Left ventricle myocardium inferior (tissue), 1 donor: ENCODE measurements at regions not wholly inside any gene's neighbourhood (a gene's known extent, or its start where the extent isn't known, plus 50 kb on each side); places are given as distances from the start of the nearest gene placed in this dataset.

Experiments used
- DNase-seq: peaks from one replicate; pipeline ENCODE4 v3.0.0-alpha.2; 2020
- H3K27ac ChIP-seq: fragments of 200-600 bp; replicated peaks from 2 replicates; pipeline ENCODE4 v1.8.0; 2021
- H3K27me3 ChIP-seq: fragments of 200-600 bp; 2 replicates; pipeline ENCODE4 v1.8.0; 2021; ENCODE audit warnings: low read depth
- H3K36me3 ChIP-seq: fragments of 200-600 bp; 2 replicates; pipeline ENCODE4 v1.8.0; 2021
- H3K4me1 ChIP-seq: fragments of 200-600 bp; 2 replicates; pipeline ENCODE4 v1.8.0; 2021
- H3K4me3 ChIP-seq: fragments of 200-600 bp; 2 replicates; pipeline ENCODE4 v1.8.0; 2021; ENCODE audit warnings: mild to moderate bottlenecking, moderate library complexity
- H3K9me3 ChIP-seq: fragments of 200-600 bp; replicated peaks from 2 replicates; pipeline ENCODE4 v1.8.0; 2021
- CTCF ChIP-seq: fragments of 200-600 bp; IDR thresholded peaks from 2 replicates; pipeline ENCODE4 v1.8.0; 2021; ENCODE audit warnings: antibody characterized with exemption, mild to moderate bottlenecking, borderline replicate concordance
- intact Hi-C: fragments of 100-400 bp; cut with micrococcal nuclease; formaldehyde crosslinking; loops from one replicate; pipeline ENCODE4 v1.11.0; 2022
- donor health status: DM: no; HTN: yes; CAD: no; lungs with severe emphysema.

GRCh38 chr4:100843910-100844309 lies 326.1 kb upstream of the EMCN start:
- Histone ChIP-seq H3K4me1 (no peaks in the 10 kb centered on the region), H3K27ac (no peak overlapping the region), H3K4me3 (no peak overlapping the region), H3K36me3 (no peaks in the 10 kb centered on the region), H3K27me3 (no peaks in the 10 kb centered on the region), H3K9me3 (no peaks in the 10 kb centered on the region)
- TF ChIP-seq CTCF: no peak
- DNase-seq: no peak
- intact Hi-C loops: no loop called here

GRCh38 chr4:100842856-100843255 lies 325.0 kb upstream of the EMCN start:
- Histone ChIP-seq H3K4me3 (no peak overlapping the region), H3K27me3 (no peaks in the 10 kb centered on the region), H3K27ac (no peak overlapping the region), H3K4me1 (no peaks in the 10 kb centered on the region), H3K9me3 (no peaks in the 10 kb centered on the region), H3K36me3 (no peaks in the 10 kb centered on the region)
- no peak for TF ChIP-seq CTCF
- intact Hi-C loops: no loop called here
- no peak for DNase-seq

GRCh38 chr4:100841911-100842310 lies 324.1 kb upstream of the EMCN start:
- H3K9me3 ChIP-seq: no peaks in the 10 kb centered on the region
- TF ChIP-seq CTCF: no peak
- H3K27ac ChIP-seq: no peak overlapping the region
- H3K4me3 ChIP-seq: no peak overlapping the region
- no peaks in the 10 kb centered on the region for H3K36me3 ChIP-seq
- no peak for DNase-seq
- intact Hi-C loops: no loop called here
- no peaks in the 10 kb centered on the region for H3K27me3 ChIP-seq
- H3K4me1 ChIP-seq: no peaks in the 10 kb centered on the region

GRCh38 chr4:100839712-100840111 lies 321.9 kb upstream of the EMCN start:
- no peak for DNase-seq
- Histone ChIP-seq H3K27ac (no peak overlapping the region), H3K27me3 (no peaks in the 10 kb centered on the region), H3K9me3 (no peaks in the 10 kb centered on the region), H3K36me3 (no peaks in the 10 kb centered on the region), H3K4me1 (no peaks in the 10 kb centered on the region), H3K4me3 (no peak overlapping the region)
- no peak for TF ChIP-seq CTCF
- intact Hi-C loops: no loop called here

GRCh38 chr4:100838286-100838685 lies 320.5 kb upstream of the EMCN start:
- intact Hi-C loops: no loop called here
- no peak for DNase-seq
- no peak overlapping the region for H3K27ac ChIP-seq

More at GRCh38 chr4:100838286-100838685, 320.5 kb upstream of the EMCN start:
- no peak for TF ChIP-seq CTCF
- Histone ChIP-seq H3K4me1 (no peaks in the 10 kb centered on the region), H3K4me3 (no peak overlapping the region), H3K36me3 (no peaks in the 10 kb centered on the region), H3K9me3 (no peaks in the 10 kb centered on the region), H3K27me3 (no peaks in the 10 kb centered on the region)
